NB4 (cell line): ENCODE measurements at regions not wholly inside any gene's neighbourhood (a gene's known extent, or its start where the extent isn't known, plus 50 kb on each side); places are given as distances from the start of the nearest gene placed in this dataset.

Source experiments
- CTCF ChIP-seq: IDR thresholded peaks from one replicate; pipeline ENCODE4 v1.5.1; 2012; ENCODE audit warnings: low read depth, low read length
- MYC ChIP-seq: IDR thresholded peaks from 2 replicates; pipeline ENCODE4 v1.6.1; 2011; ENCODE audit warnings: low read depth, low read length
- POLR2A ChIP-seq: IDR thresholded peaks from 2 replicates; pipeline ENCODE4 v1.6.1; 2011; ENCODE audit warnings: mild to moderate bottlenecking; ENCODE audit not compliant: insufficient read length; ENCODE audit errors: extremely low read depth

- TF ChIP-seq CTCF (no peak), POLR2A (no peak), MYC (no peak)
Observed at GRCh38 chr15:94536549-94536948, 305.2 kb downstream of the MCTP2 start.
